AG09309 (cell line): ENCODE measurements at regions not wholly inside any gene's neighbourhood (a gene's known extent, or its start where the extent isn't known, plus 50 kb on each side); places are given as distances from the start of the nearest gene placed in this dataset.

Experiments used
- DNase-seq: peaks from one replicate; pipeline ENCODE4 v3.0.0-alpha.2; 2010; ENCODE audit warnings: low read depth
- H3K4me3 ChIP-seq: 2 replicates; pipeline ENCODE4 v1.5.1; 2011; ENCODE audit warnings: mild to moderate bottlenecking, low read depth, low read length, moderate library complexity; ENCODE audit not compliant: control insufficient read depth
- TF ChIP-seq, protein P1 (sequence below): IDR thresholded peaks from 2 replicates; pipeline ENCODE4 v1.5.1; 2011; ENCODE audit warnings: mild to moderate bottlenecking, low read depth, low read length, inconsistent platforms; ENCODE audit not compliant: insufficient read depth, control insufficient read depth; ENCODE audit errors: missing control alignments

DNA sequence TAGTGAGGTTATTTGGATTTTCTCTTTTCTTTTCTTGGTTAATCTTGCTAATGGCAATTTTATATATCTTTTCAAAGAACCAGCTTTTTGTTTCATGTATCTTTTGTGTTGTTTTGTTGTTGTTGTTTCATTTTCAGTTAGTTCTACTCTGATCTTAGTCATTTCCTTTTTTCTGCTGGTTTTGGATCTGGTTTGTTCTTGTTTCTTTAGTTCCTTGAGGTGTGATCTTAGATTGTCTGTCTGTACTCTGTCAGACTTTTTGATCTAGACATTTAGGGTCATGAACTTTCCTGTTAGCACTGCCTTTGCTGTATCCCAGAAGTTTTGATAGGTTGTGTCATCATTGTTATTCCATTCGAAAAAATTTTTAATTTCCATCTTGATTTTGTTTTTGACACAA is 399.7 kb downstream of the TLE1 start:
- TF ChIP-seq, protein P1, sequence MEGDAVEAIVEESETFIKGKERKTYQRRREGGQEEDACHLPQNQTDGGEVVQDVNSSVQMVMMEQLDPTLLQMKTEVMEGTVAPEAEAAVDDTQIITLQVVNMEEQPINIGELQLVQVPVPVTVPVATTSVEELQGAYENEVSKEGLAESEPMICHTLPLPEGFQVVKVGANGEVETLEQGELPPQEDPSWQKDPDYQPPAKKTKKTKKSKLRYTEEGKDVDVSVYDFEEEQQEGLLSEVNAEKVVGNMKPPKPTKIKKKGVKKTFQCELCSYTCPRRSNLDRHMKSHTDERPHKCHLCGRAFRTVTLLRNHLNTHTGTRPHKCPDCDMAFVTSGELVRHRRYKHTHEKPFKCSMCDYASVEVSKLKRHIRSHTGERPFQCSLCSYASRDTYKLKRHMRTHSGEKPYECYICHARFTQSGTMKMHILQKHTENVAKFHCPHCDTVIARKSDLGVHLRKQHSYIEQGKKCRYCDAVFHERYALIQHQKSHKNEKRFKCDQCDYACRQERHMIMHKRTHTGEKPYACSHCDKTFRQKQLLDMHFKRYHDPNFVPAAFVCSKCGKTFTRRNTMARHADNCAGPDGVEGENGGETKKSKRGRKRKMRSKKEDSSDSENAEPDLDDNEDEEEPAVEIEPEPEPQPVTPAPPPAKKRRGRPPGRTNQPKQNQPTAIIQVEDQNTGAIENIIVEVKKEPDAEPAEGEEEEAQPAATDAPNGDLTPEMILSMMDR = no peak
- no peak overlapping the region for H3K4me3 ChIP-seq
- no peak for DNase-seq

DNA sequence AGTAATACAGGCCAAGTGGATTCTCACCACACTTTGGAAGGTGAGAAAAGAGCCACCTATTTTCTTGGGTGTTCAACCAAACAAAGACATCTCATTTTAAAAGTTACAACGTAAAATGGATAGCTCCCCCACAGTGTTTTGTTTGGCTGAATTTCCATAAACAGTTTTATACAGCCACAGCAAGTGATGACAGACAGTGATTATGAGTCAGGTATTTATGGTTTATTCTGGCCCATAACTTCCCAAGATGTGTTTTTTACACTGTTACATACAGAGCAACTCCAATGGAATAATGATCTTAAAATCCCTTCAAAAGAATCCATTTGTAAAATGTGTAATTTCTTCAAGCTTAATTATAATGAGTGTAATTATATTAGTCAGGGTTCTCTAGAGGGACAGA is 421.3 kb downstream of the TLE1 start:
- DNase-seq = no peak
- H3K4me3 ChIP-seq = no peak overlapping the region
- TF ChIP-seq, protein P1 = no peak

DNA sequence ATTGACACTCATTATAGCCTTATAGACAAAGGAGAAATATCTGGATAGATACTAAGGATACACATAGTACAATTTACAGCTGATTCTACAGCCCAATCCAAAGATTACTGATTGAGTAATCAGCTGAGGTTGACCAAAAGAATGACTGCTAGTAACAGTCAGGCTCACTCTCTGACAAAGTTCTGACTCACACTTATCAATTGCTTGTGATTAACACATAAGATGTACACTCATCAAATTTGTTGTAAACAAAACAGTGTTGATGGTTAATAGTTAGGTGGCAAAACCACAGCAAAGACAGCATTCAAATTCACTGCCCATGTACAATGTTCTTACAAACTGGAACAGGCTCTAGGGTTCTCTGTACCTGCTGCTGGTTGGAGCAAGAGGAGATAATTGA is 422.7 kb downstream of the TLE1 start:
- no peak overlapping the region for H3K4me3 ChIP-seq
- TF ChIP-seq, protein P1 = no peak
- DNase-seq = no peak

DNA sequence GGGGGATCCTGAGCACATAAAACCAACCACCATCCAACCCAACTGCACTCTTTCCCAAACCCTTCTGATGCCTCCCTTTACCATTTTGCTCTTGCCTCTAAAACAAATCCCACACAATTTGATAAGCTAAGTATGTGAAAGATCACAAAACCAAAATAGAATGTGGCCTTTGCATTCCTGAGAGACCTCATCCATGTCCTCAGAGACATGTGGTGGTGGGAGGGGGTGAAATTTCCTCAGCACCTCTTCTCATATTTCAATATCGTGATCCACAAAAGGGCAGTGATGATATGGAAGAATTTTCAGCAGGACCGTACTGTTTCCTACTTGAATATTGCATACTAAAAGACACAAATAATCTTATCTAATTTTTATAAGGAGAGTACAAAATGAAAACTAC is 423.3 kb downstream of the TLE1 start:
- TF ChIP-seq, protein P1 = no peak
- DNase-seq = no peak
- no peak overlapping the region for H3K4me3 ChIP-seq

DNA sequence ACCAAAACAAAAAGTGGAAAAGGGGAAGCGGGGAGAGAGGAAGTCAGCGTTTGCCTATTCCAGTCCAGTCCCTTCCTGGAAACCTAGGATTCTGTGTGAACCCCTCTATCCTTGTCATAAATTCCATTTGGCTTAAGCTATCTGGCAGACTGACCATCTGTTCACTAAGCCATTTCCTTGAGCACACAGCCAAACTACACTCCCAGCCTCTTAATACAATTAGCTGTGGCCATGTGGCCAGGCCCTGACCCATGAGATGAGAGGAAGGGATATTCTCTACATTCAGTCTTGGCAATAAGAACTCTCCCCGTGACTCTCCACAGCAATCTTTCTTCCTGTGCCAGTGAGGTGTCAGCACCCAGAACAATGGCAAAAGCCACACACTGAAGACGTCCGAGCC is 424.8 kb downstream of the TLE1 start:
- TF ChIP-seq, protein P1 = no peak

DNA sequence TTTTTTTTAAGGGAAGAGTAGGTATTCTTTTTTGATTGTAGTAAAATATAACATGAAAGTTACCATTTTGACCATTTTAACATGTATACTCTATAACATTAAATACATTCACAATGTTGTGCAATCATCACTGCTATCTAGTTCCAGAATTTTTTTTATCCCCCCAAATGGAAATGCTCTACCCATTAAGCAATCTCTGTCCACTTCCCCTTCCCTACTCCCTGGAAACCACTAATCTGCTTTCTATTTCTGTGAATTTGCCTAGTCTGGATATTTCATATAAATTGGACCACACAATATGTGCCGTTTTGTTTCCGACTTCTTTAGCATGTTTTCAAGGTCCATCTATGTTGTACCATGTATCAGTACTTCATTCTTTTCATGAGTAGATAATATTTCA is 429.5 kb downstream of the TLE1 start:
- DNase-seq = no peak
- TF ChIP-seq, protein P1 = no peak

More for the DNA sequence above, 424.8 kb downstream of the TLE1 start:
- no peak for DNase-seq
- no peak overlapping the region for H3K4me3 ChIP-seq

DNA sequence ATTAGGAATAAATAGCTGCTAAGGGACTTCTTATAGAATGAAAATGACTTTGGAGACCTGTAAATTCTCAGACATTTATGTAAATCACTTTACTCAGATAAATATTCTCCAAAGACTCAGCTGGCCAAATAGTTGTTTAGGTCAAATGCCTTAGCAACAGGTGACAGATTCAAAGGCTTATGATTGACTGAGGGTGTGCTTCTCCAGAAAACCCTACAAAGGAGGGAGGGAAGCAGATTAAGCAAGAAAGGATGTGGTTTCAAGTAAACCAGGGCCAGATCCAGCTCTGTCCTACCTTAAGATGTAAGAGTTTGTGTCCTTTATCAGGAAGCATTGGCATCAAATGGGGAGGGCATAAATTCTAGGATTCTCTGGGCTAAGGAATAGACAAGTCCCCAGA is 433.0 kb downstream of the TLE1 start:
- no peak for DNase-seq
- H3K4me3 ChIP-seq = no peak overlapping the region
- TF ChIP-seq, protein P1 = no peak

More for the DNA sequence above, 429.5 kb downstream of the TLE1 start:
- H3K4me3 ChIP-seq = no peak overlapping the region
